Small intestine (tissue), 7 donors: ENCODE measurements at regions not wholly inside any gene's neighbourhood (a gene's known extent, or its start where the extent isn't known, plus 50 kb on each side); places are given as distances from the start of the nearest gene placed in this dataset.
A peak's percentile ranks its signal among the peaks of the same experiment; 100 is the strongest.
"Not testable (repeated sequence)": the region's sequence is repeated elsewhere in the genome, so short reads cannot be mapped to it uniquely, and the experiment has no call there.

Experiments
- DNase-seq, 2 donors: peaks; one replicate each; pipeline versions ENCODE4 v3.0.0 to v3.0.0-alpha.2; 2013
- FAIRE-seq: peaks from 2 replicates; lab custom pipeline; 2012; peaks lifted over from hg19 to GRCh38; lab: Jason Lieb, UNC
- H3K27ac ChIP-seq, 3 donors: one replicate each; pipeline ENCODE4 v1.5.1; 2013; ENCODE audit warnings: low read length in 2 of 3, mild to moderate bottlenecking in 2 of 3, control low read depth in 1 of 3, inconsistent platforms in 1 of 3, low read depth in 1 of 3, moderate library complexity in 1 of 3
- H3K27me3 ChIP-seq, 3 donors: one replicate each; pipeline ENCODE4 v1.6.1; 2013; ENCODE audit warnings: low read length in 3 of 3, inconsistent platforms in 1 of 3; ENCODE audit not compliant: control insufficient read depth in 3 of 3, insufficient read depth in 3 of 3
- H3K36me3 ChIP-seq, 3 donors: one replicate each; pipeline ENCODE4 v1.6.1; 2013; ENCODE audit warnings: low read length in 3 of 3, inconsistent platforms in 1 of 3, low read depth in 1 of 3, mild to moderate bottlenecking in 1 of 3, moderate library complexity in 1 of 3; ENCODE audit not compliant: control insufficient read depth in 3 of 3, insufficient read depth in 2 of 3
- H3K4me1 ChIP-seq, 3 donors: one replicate each; pipeline ENCODE4 v1.6.1; 2013; ENCODE audit warnings: low read length in 2 of 3, inconsistent platforms in 1 of 3, low read depth in 1 of 3, mild to moderate bottlenecking in 1 of 3, moderate library complexity in 1 of 3; ENCODE audit not compliant: control insufficient read depth in 3 of 3, insufficient read depth in 2 of 3
- H3K4me3 ChIP-seq, 3 donors: one replicate each; pipeline ENCODE4 v1.5.1; 2013; ENCODE audit warnings: low read length in 3 of 3, control low read depth in 1 of 3, inconsistent platforms in 1 of 3, low read depth in 1 of 3, mild to moderate bottlenecking in 1 of 3, moderate library complexity in 1 of 3
- H3K9me3 ChIP-seq, 2 donors: one replicate each; pipeline ENCODE4 v1.6.1; 2013; ENCODE audit warnings: low read depth in 1 of 2, low read length in 1 of 2; ENCODE audit not compliant: control insufficient read depth in 2 of 2, insufficient read depth in 1 of 2
- WGBS, 3 donors: extraction: QIAGEN DNeasy Blood & Tissue Kit; methylation state at CpG; one replicate each; pipeline ENCODE4 v1.1.7; 2013; 5-methylcytosine and 5-hydroxymethylcytosine counted together
- donor health status: healthy with polysubstance abuse.
- donor health status: control.
- donor health status: control.
- donor health status: Bipolar disorder and iron deficiency.
- donor health status: healthy.

DNA sequence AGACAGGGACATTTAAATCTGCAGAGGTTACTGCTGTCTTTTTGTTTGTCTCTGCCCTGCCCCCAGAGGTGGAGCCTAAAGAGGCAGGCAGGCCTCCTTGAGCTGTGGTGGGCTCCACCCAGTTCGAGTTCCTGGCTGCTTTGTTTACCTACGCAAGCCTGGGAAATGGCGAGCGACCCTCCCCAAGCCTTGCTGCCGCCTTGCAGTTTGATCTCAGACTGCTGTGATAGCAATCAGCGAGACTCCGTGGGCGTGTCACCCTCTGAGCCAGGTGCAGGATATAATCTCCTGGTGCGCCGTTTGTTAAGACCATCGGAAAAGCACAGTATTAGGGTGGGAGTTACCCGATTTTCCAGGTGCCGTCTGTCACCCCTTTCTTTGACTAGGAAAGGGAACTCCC is 93.3 kb downstream of the ANKRD30BL start:
- not testable (repeated sequence) for H3K27me3 ChIP-seq, H3K4me3 ChIP-seq, H3K9me3 ChIP-seq, H3K4me1 ChIP-seq, H3K27ac ChIP-seq, FAIRE-seq, H3K36me3 ChIP-seq, DNase-seq
- WGBS, 3 donors, result 85 to 92% (median 88%) methylated on average over 13 of the region's 13 CpGs

DNA sequence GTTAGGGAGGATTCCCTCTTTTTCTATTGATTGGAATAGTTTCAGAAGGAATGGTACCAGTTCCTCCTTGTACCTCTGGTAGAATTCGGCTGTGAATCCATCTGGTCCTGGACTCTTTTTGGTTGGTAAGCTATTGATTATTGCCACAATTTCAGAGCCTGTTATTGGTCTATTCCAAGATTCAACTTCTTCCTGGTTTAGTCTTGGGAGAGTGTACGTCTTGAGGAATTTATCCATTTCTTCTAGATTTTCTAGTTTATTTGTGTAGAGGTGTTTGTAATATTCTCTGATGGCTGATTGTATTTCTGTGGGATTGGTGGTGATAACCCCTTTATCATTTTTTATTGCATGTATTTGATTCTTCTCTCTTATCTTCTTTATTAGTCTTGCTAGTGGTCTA is 96.4 kb downstream of the ANKRD30BL start:
- not testable (repeated sequence) for DNase-seq, H3K27ac ChIP-seq, H3K27me3 ChIP-seq, H3K4me3 ChIP-seq, H3K36me3 ChIP-seq, H3K9me3 ChIP-seq, FAIRE-seq, H3K4me1 ChIP-seq
- WGBS, 3 donors, result 78 to 87% (median 79%) methylated on average over 1 of the region's 2 CpGs

DNA sequence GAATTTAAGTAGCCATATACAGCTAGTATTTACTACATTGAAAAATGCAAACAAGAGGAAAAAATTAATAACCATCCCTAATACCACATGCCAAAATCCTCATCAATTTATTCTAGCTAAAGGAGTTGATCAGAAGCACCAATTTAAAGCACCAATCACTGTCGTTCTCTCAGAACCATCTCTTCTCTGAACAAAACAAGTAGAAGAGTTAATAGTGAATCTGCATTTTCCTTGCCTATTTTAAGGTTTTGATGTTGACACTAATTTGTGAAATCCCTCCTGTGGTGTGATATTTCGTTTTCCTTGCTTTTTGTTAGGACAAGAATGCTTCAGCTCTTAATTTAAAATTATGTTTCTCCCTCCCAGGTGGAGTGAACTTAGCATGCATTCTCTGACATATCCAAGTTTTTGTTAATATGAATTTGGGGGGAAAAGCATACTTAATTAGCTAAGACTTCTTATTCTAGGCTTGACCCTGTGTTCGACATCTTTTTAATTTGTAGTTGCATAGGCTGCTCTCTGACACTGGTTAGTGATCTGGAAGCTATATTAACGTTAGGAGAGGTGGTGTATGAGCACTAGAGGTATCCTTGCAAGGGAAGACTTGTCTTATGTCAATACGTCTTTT is 122.0 kb downstream of the ANKRD30BL start:
- not testable (repeated sequence) for FAIRE-seq, H3K9me3 ChIP-seq, DNase-seq, H3K4me1 ChIP-seq, H3K4me3 ChIP-seq, H3K36me3 ChIP-seq, H3K27ac ChIP-seq
- 39 to 55% (median 46%) methylated on average over 5 of the region's 5 CpGs for WGBS, 3 donors
- peaks cover 0 to 21% (median 5%) of the 10 kb centered on the region in 3 donors for H3K27me3 ChIP-seq

DNA sequence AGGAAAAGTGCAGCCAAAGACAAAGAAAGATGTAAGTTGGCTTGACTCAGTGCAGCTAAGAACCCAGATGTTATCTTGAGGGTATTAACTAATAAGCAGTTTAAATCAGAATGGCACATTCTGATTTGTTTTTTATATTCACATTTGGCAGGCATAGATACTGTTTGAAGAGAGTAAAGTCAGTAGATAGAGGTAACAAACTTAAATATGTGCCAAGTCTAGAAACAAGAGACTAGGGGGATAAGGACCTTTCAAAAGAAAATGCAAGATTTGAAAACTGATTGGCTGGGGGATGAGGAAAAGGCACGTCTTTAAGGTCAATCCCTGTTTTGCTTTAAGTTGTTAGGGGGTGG is 122.9 kb downstream of the ANKRD30BL start:
- 0% methylated on average over 1 of the region's 1 CpG for WGBS, 3 donors
- H3K27ac ChIP-seq, result not testable (repeated sequence)
- H3K27me3 ChIP-seq, result peaks cover 0 to 21% (median 5%) of the 10 kb centered on the region in 3 donors

DNA sequence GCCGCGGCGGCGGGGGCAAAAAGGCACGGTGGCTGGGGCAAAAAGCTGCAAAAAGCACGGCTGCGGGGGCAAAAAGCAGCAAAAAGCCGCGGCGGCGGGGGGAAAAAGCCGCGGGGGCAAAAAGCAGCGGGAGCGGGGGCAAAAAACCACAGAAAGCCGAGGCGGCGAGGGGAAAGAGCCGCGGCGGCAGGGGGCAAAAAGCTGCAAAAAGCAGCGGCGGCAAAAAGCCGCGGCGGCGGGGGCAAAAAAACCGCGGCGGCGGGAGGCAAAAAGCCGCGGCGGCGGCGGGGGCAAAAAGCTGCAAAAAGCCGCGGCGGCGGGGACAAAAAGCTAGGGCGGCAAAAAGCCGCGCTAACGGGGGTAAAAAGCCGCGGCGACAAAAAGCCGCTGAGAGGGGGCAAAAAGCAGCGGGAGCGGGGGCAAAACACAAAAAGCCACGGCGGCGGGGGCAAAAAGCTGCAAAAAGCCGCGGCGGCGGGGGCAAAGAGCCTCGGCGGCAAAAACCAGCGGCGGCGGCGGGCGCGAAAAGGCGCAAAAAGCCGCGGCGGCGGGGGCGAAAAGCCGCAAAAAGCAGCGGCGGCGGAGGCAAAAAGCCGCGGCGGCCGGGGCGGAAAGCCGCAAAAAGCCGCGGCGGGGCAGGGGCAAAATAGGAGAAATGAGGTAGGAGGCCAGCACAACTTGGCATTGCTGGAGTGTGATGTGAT is 123.4 kb downstream of the ANKRD30BL start:
- Histone ChIP-seq H3K4me3 (peak overlapping the region in 2 of 3 donors; percentile 42 to 55), H3K27ac (peak overlapping the region in 1 of 3 donors; percentile 17), H3K36me3 (no peaks in the 10 kb centered on the region), H3K9me3 (no peaks in the 10 kb centered on the region), H3K27me3 (peaks cover 0 to 21% (median 5%) of the 10 kb centered on the region in 3 donors), H3K4me1 (no peaks in the 10 kb centered on the region)
- DNase-seq (peak in 1 of 2 donors; percentile 4), FAIRE-seq (no peak)
- WGBS, 3 donors, result 1 to 2% (median 2%) methylated on average over 78 to 84 of the region's 84 CpGs

More for the DNA sequence above, 122.9 kb downstream of the ANKRD30BL start:
- not testable (repeated sequence) for DNase-seq, H3K9me3 ChIP-seq, FAIRE-seq, H3K4me1 ChIP-seq, H3K36me3 ChIP-seq
- peak overlapping the region in 1 of 3 donors; percentile 55 for H3K4me3 ChIP-seq

GRCh38 chr2:132037527-132038178 is 124.1 kb downstream of the ANKRD30BL start:
- Histone ChIP-seq H3K9me3 (no peaks in the 10 kb centered on the region), H3K36me3 (no peaks in the 10 kb centered on the region), H3K4me3 (peak overlapping the region in 2 of 3 donors; percentile 42 to 55), H3K4me1 (no peaks in the 10 kb centered on the region), H3K27ac (peak overlapping the region in 1 of 3 donors; percentile 17), H3K27me3 (peaks cover 0 to 21% (median 5%) of the 10 kb centered on the region in 3 donors)
- DNase-seq, result peak; percentile 0 to 16
- no peak for FAIRE-seq
- WGBS, 3 donors, result 6 to 11% (median 6%) methylated on average over 40 to 53 of the region's 53 CpGs

DNA sequence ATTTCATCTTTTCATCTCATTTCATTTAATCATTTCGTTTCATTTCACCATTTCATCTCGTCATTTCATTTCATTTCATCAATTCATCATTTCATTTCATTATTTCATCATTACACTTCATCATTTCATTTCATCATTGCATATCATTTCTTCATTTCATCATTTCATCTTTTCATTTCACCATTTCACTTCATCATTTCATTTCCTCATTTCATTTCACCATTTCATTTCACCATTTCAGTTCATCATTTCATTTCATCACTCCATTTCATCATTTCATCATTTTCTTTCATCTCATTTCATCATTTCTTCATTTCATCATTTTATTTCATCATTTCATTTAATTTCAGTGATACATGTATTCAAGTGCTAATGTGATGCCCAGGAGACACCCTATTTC is 127.1 kb downstream of the ANKRD30BL start:
- no peak for DNase-seq
- Histone ChIP-seq H3K27me3 (peaks cover 0 to 20% (median 5%) of the 10 kb centered on the region in 3 donors), H3K36me3 (no peaks in the 10 kb centered on the region), H3K9me3 (no peaks in the 10 kb centered on the region), H3K4me3 (no peak overlapping the region), H3K4me1 (no peaks in the 10 kb centered on the region), H3K27ac (no peak overlapping the region)
- WGBS, 3 donors, result 70 to 88% (median 75%) methylated on average over 2 of the region's 2 CpGs
- FAIRE-seq, result no peak

- WGBS, 3 donors, result 63 to 77% (median 75%) methylated on average over 2 of the region's 2 CpGs
- FAIRE-seq (no peak), DNase-seq (no peak)
- no peaks in the 10 kb centered on the region for H3K36me3 ChIP-seq
- no peaks in the 10 kb centered on the region for H3K9me3 ChIP-seq
- H3K4me1 ChIP-seq, result no peaks in the 10 kb centered on the region
- H3K27ac ChIP-seq, result no peak overlapping the region
- peaks cover 0 to 20% (median 5%) of the 10 kb centered on the region in 3 donors for H3K27me3 ChIP-seq
- H3K4me3 ChIP-seq, result no peak overlapping the region
Observed at GRCh38 chr2:132033949-132034348, 127.8 kb downstream of the ANKRD30BL start.
